A549 (cell line): ENCODE measurements at regions not wholly inside any gene's neighbourhood (a gene's known extent, or its start where the extent isn't known, plus 50 kb on each side); places are given as distances from the start of the nearest gene placed in this dataset.
"Not testable (repeated sequence)": the region's sequence is repeated elsewhere in the genome, so short reads cannot be mapped to it uniquely, and the experiment has no call there.

ENCODE experiments used
- ATAC-seq, 2 experiments: fragments of 200-7000 bp in 1 of 2; fragments of >200 bp in 1 of 2; cut with Nextera tagmentation in 1 of 2; cut with Tn5 transposase in 1 of 2; 3 replicates each; pipeline versions ENCODE4 v1.8.0 to v1.9.1; 2018 to 2020; ENCODE audit warnings: mild to moderate bottlenecking in 1 of 2, moderate library complexity in 1 of 2
- CTCF ChIA-PET: fragments of 300-600 bp; sonication (Branson Sonifier 250); formaldehyde crosslinking; extraction: SDS; loops from one replicate; lab custom pipeline; 2021; ENCODE audit warnings: antibody characterized with exemption, inconsistent platforms; lab: Yijun Ruan, JAX
- POLR2A ChIA-PET: fragments of 350-600 bp; formaldehyde crosslinking; extraction: SDS; loops from one replicate; lab custom pipeline; 2021; ENCODE audit warnings: antibody characterized with exemption, inconsistent platforms; lab: Yijun Ruan, JAX
- DNase-seq, 2 experiments: peaks; one replicate each; pipeline versions ENCODE4 v3.0.0 to v3.0.0-alpha.2; 2011 to 2016; ENCODE audit warnings: low read depth in 1 of 2, low spot score in 1 of 2
- FAIRE-seq: peaks from 2 replicates; lab custom pipeline; 2011; peaks lifted over from hg19 to GRCh38; lab: Jason Lieb, UNC
- H3K27ac ChIP-seq, 2 experiments: fragments of >200 bp; sonication (Bioruptor Twin); formaldehyde crosslinking; 3 replicates each; pipeline ENCODE4 v1.5.1; 2016 to 2017
- H3K4me1 ChIP-seq: fragments of >200 bp; sonication (Bioruptor Twin); formaldehyde crosslinking; 3 replicates; pipeline ENCODE4 v1.6.1; 2016
- H3K4me2 ChIP-seq: fragments of >200 bp; sonication (Bioruptor Twin); formaldehyde crosslinking; 3 replicates; pipeline ENCODE4 v1.6.1; 2016
- H3K4me3 ChIP-seq: fragments of >200 bp; sonication (Bioruptor Twin); formaldehyde crosslinking; 3 replicates; pipeline ENCODE4 v1.5.1; 2016
- H3K9me3 ChIP-seq: fragments of >200 bp; sonication (Bioruptor Twin); formaldehyde crosslinking; 3 replicates; pipeline ENCODE4 v1.6.1; 2016
- WGBS: methylation state at CpG from one replicate; pipeline ENCODE4 v1.1.6; 2017; ENCODE audit errors: missing lambda C conversion rate; 5-methylcytosine and 5-hydroxymethylcytosine counted together

DNA sequence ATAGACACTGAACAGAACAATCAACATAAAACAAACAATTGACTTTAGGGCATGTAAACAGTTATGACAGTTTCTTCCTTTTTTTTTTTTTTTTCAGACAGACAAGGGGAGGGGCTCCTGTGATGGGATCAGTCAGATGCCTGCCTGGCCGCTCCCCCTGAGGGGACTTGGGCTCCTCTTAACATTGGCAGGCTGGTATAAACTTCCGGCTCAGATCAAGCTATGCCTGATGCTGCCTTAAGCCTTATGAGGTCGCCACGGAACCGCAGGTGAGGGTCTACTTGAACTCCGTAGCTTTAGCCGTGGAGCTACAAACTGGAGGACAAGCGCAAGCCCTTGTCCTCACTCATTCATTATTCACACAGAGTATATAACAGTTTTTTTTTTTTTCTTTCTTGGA lies 115.8 kb downstream of the UNC93B1 start:
- H3K4me3 ChIP-seq, H3K9me3 ChIP-seq, H3K4me2 ChIP-seq, FAIRE-seq, H3K27ac ChIP-seq, ATAC-seq, H3K4me1 ChIP-seq, DNase-seq, POLR2A ChIA-PET: not testable (repeated sequence)
- CTCF ChIA-PET, result interaction anchor here (0.7 kb wide), 1 partner anchor 771 kb away, joined by 6 read pairs; no protein-coding TSS in a partner anchor
- WGBS, result 86% methylated on average over 8 of the region's 8 CpGs

GRCh38 chr11:67886672-67887071 lies 117.2 kb downstream of the UNC93B1 start:
- H3K4me3 ChIP-seq, H3K9me3 ChIP-seq, H3K4me1 ChIP-seq, DNase-seq, H3K4me2 ChIP-seq, FAIRE-seq, CTCF ChIA-PET, H3K27ac ChIP-seq, POLR2A ChIA-PET, ATAC-seq: not testable (repeated sequence)
- WGBS, result 78% methylated on average over 5 of the region's 6 CpGs

- H3K4me3 ChIP-seq, CTCF ChIA-PET, FAIRE-seq, H3K4me2 ChIP-seq, H3K4me1 ChIP-seq, DNase-seq, H3K27ac ChIP-seq, ATAC-seq, H3K9me3 ChIP-seq, POLR2A ChIA-PET: not testable (repeated sequence)
- 83% methylated on average over 7 of the region's 7 CpGs for WGBS
Measured at GRCh38 chr11:67886207-67886606, 117.7 kb downstream of the UNC93B1 start.

DNA sequence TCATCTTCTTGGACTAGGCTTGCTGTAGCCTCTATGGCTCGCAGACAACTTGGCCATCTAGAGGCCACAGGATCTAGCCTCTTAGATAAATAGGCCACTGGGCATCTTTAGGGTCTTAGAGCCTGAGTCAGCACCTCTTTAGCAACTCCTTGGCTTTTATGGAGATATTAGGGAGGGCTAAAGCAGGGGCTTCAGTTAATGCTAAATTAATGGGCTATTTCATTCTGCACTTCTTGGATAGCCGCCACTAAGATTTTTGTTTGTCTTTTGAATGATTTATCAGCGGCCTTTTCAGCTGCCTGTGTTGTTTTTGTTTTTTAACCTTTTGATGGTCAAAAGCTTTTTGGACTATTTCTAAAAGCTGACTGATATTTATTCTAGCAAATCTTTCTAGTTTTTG lies 118.3 kb downstream of the UNC93B1 start:
- H3K4me2 ChIP-seq, CTCF ChIA-PET, H3K9me3 ChIP-seq, POLR2A ChIA-PET, H3K4me1 ChIP-seq, ATAC-seq, FAIRE-seq, H3K27ac ChIP-seq, DNase-seq, H3K4me3 ChIP-seq: not testable (repeated sequence)
- WGBS, result 37% methylated on average over 3 of the region's 3 CpGs

DNA sequence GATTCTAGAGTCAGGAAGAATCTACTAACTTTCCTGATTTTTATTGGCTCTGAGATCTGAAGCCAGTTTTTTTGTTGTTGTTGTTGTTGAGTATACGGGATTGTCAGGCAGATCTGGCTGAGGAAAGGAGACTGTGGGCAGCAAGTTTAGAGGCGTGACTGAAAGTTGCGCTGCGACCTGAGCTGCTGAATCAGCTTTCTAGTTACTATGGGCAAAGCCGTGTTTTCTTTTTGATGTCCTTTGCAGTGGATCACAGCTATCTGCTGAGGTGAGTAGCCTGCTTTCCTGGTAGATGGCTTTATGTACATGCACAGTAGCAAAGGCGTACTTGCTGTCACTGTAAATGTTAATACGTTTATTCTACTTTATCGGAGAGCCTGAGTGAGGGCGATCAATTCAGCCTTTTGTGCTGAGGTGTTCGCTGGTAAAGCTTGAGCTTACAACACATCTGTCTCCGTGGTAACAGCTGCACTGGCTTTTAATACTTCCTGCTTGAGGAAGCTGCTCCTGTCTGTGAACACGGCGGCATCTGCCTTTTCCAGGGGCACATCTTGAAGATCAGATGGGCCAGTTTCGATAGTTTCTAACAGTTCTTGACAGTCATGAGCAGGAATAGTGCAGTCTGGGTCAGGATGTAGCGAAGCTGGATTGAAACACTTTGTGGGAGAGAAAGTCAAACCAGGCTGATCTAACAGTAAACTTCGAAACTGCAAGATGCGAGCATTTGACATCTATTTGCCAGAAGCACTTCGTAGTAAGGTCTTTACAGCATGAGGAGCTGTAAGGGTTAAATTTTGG lies 118.9 kb downstream of the UNC93B1 start:
- H3K9me3 ChIP-seq, CTCF ChIA-PET, H3K4me1 ChIP-seq, POLR2A ChIA-PET, H3K27ac ChIP-seq, DNase-seq, ATAC-seq, H3K4me2 ChIP-seq, FAIRE-seq, H3K4me3 ChIP-seq: not testable (repeated sequence)
- WGBS, result 79% methylated on average over 18 of the region's 18 CpGs

- DNase-seq, POLR2A ChIA-PET, ATAC-seq, H3K4me2 ChIP-seq, FAIRE-seq, H3K4me3 ChIP-seq, CTCF ChIA-PET, H3K9me3 ChIP-seq, H3K4me1 ChIP-seq, H3K27ac ChIP-seq: not testable (repeated sequence)
- 75% methylated on average over 13 of the region's 13 CpGs for WGBS
Measured at GRCh38 chr11:67884073-67884757, 119.7 kb downstream of the UNC93B1 start.

- POLR2A ChIA-PET, H3K4me2 ChIP-seq, H3K4me1 ChIP-seq, H3K9me3 ChIP-seq, DNase-seq, CTCF ChIA-PET, H3K27ac ChIP-seq, H3K4me3 ChIP-seq, FAIRE-seq, ATAC-seq: not testable (repeated sequence)
- 69% methylated on average over 9 of the region's 9 CpGs for WGBS
Measured at GRCh38 chr11:67882304-67882703, 121.6 kb downstream of the UNC93B1 start.

GRCh38 chr11:67881836-67882235 lies 122.1 kb downstream of the UNC93B1 start:
- FAIRE-seq, ATAC-seq, H3K4me1 ChIP-seq, DNase-seq, POLR2A ChIA-PET, CTCF ChIA-PET, H3K4me2 ChIP-seq, H3K4me3 ChIP-seq, H3K27ac ChIP-seq, H3K9me3 ChIP-seq: not testable (repeated sequence)
- 43% methylated on average over 10 of the region's 10 CpGs for WGBS

- CTCF ChIA-PET, H3K27ac ChIP-seq, ATAC-seq, POLR2A ChIA-PET, H3K4me2 ChIP-seq, DNase-seq, H3K9me3 ChIP-seq, H3K4me3 ChIP-seq, H3K4me1 ChIP-seq, FAIRE-seq: not testable (repeated sequence)
- 75% methylated on average over 8 of the region's 8 CpGs for WGBS
Measured at GRCh38 chr11:67880594-67881196, 123.2 kb downstream of the UNC93B1 start.
